ENCODE measurements at regions not wholly inside any gene's neighbourhood (a gene's known extent, or its start where the extent isn't known, plus 50 kb on each side); places are given as distances from the start of the nearest gene placed in this dataset.

DNA sequence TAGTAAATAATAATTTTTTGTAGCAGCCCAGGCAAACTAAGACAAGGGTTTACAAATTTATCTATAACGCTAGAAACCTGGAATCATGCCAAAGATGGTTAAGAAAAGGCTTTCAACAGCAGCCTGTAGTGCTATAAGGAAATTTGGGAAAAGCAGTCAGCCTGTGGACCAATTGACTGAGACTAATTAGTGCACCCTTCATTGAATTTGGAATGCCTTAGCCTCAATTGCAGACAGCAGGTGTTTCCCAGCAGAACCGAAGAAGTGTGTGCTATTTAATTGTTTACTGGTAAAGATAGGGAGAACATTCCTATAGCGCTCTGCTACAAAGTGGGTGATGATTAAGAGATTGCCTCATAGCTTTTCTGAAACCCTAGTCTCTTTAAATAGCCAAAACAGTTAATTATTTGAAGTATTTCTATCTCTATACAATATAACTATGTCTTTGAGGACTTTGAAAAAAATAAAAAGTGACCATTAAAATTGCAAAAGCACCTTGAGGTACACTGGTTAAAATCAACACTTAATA, 1884.3 kb upstream of the PCDH20 start:
- TF ChIP-seq TCF4 (CRISPR knock-in tag; IDR thresholded peaks at IDR 0.05; ENCODE audit: borderline replicate concordance) (no peak), RARB (CRISPR knock-in tag; IDR thresholded peaks at IDR 0.05) (no peak), CSDC2 (CRISPR knock-in tag; IDR thresholded peaks at IDR 0.05) (no peak), SNAI2 (CRISPR knock-in tag; IDR thresholded peaks at IDR 0.05) (no peak), ZNF565 (CRISPR knock-in tag; conservative IDR thresholded peaks at IDR 0.05; ENCODE audit: low read depth) (no peak), ZNF8 (CRISPR knock-in tag; IDR thresholded peaks at IDR 0.05) (no peak), OSR1 (CRISPR knock-in tag; IDR thresholded peaks at IDR 0.05) (no peak), ZFP3 (CRISPR knock-in tag; IDR thresholded peaks at IDR 0.05) (no peak), PPARA (CRISPR knock-in tag; IDR thresholded peaks at IDR 0.05; ENCODE audit: borderline replicate concordance) (no peak), ZC3H10 (CRISPR knock-in tag; IDR thresholded peaks at IDR 0.05) (no peak), BACH2 (CRISPR knock-in tag; IDR thresholded peaks at IDR 0.05; ENCODE audit: borderline replicate concordance) (no peak), GLIS3 (CRISPR knock-in tag; IDR thresholded peaks at IDR 0.05) (no peak)
- TF ChIP-seq, protein P1, sequence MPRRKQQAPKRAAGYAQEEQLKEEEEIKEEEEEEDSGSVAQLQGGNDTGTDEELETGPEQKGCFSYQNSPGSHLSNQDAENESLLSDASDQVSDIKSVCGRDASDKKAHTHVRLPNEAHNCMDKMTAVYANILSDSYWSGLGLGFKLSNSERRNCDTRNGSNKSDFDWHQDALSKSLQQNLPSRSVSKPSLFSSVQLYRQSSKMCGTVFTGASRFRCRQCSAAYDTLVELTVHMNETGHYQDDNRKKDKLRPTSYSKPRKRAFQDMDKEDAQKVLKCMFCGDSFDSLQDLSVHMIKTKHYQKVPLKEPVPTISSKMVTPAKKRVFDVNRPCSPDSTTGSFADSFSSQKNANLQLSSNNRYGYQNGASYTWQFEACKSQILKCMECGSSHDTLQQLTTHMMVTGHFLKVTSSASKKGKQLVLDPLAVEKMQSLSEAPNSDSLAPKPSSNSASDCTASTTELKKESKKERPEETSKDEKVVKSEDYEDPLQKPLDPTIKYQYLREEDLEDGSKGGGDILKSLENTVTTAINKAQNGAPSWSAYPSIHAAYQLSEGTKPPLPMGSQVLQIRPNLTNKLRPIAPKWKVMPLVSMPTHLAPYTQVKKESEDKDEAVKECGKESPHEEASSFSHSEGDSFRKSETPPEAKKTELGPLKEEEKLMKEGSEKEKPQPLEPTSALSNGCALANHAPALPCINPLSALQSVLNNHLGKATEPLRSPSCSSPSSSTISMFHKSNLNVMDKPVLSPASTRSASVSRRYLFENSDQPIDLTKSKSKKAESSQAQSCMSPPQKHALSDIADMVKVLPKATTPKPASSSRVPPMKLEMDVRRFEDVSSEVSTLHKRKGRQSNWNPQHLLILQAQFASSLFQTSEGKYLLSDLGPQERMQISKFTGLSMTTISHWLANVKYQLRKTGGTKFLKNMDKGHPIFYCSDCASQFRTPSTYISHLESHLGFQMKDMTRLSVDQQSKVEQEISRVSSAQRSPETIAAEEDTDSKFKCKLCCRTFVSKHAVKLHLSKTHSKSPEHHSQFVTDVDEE (CRISPR knock-in tag; IDR thresholded peaks at IDR 0.05): no peak
- TF ChIP-seq, protein P2, sequence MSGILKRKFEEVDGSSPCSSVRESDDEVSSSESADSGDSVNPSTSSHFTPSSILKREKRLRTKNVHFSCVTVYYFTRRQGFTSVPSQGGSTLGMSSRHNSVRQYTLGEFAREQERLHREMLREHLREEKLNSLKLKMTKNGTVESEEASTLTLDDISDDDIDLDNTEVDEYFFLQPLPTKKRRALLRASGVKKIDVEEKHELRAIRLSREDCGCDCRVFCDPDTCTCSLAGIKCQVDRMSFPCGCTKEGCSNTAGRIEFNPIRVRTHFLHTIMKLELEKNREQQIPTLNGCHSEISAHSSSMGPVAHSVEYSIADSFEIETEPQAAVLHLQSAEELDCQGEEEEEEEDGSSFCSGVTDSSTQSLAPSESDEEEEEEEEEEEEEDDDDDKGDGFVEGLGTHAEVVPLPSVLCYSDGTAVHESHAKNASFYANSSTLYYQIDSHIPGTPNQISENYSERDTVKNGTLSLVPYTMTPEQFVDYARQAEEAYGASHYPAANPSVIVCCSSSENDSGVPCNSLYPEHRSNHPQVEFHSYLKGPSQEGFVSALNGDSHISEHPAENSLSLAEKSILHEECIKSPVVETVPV (CRISPR knock-in tag; IDR thresholded peaks at IDR 0.05): no peak
- ATAC-seq: no peak

DNA sequence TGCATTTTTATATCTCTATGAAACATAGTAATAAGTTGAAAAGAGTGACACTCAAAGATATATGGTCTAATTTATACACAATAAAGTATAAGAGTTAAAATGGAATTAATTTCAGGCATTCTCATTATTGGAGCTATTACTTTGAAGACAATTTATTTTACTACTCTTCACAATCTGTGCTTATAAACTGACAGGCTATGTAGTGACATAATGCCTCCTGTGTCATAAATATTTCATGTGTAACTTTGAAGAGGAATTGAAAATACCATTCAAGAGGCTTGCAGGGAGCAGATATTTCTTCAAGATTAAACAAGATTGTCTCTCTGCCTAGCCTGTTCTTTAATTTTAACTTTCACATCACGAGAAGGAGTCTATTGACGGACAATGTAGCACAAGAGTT, 1881.5 kb upstream of the PCDH20 start:
- no peak for ATAC-seq
- TF ChIP-seq, protein P3, sequence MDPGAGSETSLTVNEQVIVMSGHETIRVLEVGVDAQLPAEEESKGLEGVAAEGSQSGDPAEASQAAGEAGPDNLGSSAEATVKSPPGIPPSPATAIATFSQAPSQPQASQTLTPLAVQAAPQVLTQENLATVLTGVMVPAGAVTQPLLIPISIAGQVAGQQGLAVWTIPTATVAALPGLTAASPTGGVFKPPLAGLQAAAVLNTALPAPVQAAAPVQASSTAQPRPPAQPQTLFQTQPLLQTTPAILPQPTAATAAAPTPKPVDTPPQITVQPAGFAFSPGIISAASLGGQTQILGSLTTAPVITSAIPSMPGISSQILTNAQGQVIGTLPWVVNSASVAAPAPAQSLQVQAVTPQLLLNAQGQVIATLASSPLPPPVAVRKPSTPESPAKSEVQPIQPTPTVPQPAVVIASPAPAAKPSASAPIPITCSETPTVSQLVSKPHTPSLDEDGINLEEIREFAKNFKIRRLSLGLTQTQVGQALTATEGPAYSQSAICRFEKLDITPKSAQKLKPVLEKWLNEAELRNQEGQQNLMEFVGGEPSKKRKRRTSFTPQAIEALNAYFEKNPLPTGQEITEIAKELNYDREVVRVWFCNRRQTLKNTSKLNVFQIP (CRISPR knock-in tag; IDR thresholded peaks at IDR 0.05; ENCODE audit: borderline replicate concordance, low read depth): no peak
- TF ChIP-seq ZNF70 (CRISPR knock-in tag; IDR thresholded peaks at IDR 0.05) (no peak), PPARA (CRISPR knock-in tag; IDR thresholded peaks at IDR 0.05; ENCODE audit: borderline replicate concordance) (no peak), SNAI2 (CRISPR knock-in tag; IDR thresholded peaks at IDR 0.05) (no peak), ZFP30 (CRISPR knock-in tag; IDR thresholded peaks at IDR 0.05) (no peak), BACH2 (CRISPR knock-in tag; IDR thresholded peaks at IDR 0.05; ENCODE audit: borderline replicate concordance) (no peak), TCF4 (CRISPR knock-in tag; IDR thresholded peaks at IDR 0.05; ENCODE audit: borderline replicate concordance) (no peak), ZNF565 (CRISPR knock-in tag; conservative IDR thresholded peaks at IDR 0.05; ENCODE audit: low read depth) (no peak), TOX (CRISPR knock-in tag; IDR thresholded peaks at IDR 0.05; ENCODE audit: borderline replicate concordance) (no peak)
- TF ChIP-seq, protein P1 (CRISPR knock-in tag; IDR thresholded peaks at IDR 0.05): no peak
- TF ChIP-seq, protein P4, sequence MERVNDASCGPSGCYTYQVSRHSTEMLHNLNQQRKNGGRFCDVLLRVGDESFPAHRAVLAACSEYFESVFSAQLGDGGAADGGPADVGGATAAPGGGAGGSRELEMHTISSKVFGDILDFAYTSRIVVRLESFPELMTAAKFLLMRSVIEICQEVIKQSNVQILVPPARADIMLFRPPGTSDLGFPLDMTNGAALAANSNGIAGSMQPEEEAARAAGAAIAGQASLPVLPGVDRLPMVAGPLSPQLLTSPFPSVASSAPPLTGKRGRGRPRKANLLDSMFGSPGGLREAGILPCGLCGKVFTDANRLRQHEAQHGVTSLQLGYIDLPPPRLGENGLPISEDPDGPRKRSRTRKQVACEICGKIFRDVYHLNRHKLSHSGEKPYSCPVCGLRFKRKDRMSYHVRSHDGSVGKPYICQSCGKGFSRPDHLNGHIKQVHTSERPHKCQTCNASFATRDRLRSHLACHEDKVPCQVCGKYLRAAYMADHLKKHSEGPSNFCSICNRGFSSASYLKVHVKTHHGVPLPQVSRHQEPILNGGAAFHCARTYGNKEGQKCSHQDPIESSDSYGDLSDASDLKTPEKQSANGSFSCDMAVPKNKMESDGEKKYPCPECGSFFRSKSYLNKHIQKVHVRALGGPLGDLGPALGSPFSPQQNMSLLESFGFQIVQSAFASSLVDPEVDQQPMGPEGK (CRISPR knock-in tag; IDR thresholded peaks at IDR 0.05; ENCODE audit: borderline replicate concordance): no peak

DNA sequence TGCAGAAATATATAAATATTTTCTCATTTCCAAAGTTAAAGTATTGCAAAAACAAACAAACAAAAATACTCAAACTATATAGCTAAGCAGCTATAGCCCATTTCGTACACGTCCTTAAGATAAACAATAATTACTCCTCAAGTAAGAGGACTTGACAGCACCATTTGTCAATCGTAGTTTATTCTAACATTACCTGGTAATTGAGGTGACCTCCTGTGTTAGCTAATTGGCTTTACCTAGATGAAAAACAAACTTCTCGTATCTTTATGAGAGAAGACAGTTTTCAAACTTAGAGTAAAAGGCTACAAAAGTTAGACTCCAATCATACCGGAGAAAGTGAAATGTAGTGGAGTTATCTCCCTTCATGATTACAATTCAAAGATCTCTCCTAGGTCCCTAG, 1876.1 kb upstream of the PCDH20 start:
- ATAC-seq: no peak
- TF ChIP-seq, protein P4 (CRISPR knock-in tag; IDR thresholded peaks at IDR 0.05; ENCODE audit: borderline replicate concordance): no peak
- TF ChIP-seq, protein P5, sequence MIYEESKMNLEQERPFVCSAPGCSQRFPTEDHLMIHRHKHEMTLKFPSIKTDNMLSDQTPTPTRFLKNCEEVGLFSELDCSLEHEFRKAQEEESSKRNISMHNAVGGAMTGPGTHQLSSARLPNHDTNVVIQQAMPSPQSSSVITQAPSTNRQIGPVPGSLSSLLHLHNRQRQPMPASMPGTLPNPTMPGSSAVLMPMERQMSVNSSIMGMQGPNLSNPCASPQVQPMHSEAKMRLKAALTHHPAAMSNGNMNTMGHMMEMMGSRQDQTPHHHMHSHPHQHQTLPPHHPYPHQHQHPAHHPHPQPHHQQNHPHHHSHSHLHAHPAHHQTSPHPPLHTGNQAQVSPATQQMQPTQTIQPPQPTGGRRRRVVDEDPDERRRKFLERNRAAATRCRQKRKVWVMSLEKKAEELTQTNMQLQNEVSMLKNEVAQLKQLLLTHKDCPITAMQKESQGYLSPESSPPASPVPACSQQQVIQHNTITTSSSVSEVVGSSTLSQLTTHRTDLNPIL (CRISPR knock-in tag; IDR thresholded peaks at IDR 0.05; ENCODE audit: low read depth): no peak
- no peak for TF ChIP-seq GLIS3 (CRISPR knock-in tag; IDR thresholded peaks at IDR 0.05)
- TF ChIP-seq ZNF565 (CRISPR knock-in tag; conservative IDR thresholded peaks at IDR 0.05; ENCODE audit: low read depth): no peak
- TF ChIP-seq, protein P3 (CRISPR knock-in tag; IDR thresholded peaks at IDR 0.05; ENCODE audit: borderline replicate concordance, low read depth): no peak
- no peak for TF ChIP-seq OSR1 (CRISPR knock-in tag; IDR thresholded peaks at IDR 0.05)
- no peak for TF ChIP-seq PPARA (CRISPR knock-in tag; IDR thresholded peaks at IDR 0.05; ENCODE audit: borderline replicate concordance)
- TF ChIP-seq ISL1 (CRISPR knock-in tag; IDR thresholded peaks at IDR 0.05): no peak
- no peak for TF ChIP-seq ZFP30 (CRISPR knock-in tag; IDR thresholded peaks at IDR 0.05)
